Rectal smooth muscle tissue (tissue), 1 donor: ENCODE measurements at regions not wholly inside any gene's neighbourhood (a gene's known extent, or its start where the extent isn't known, plus 50 kb on each side); places are given as distances from the start of the nearest gene placed in this dataset.
"Not testable (repeated sequence)": the region's sequence is repeated elsewhere in the genome, so short reads cannot be mapped to it uniquely, and the experiment has no call there.

Experiments used
- H3K27ac ChIP-seq: one replicate; pipeline ENCODE4 v1.7.0; 2013; ENCODE audit warnings: low read depth, low read length, inconsistent platforms
- H3K27me3 ChIP-seq: one replicate; pipeline ENCODE4 v1.7.0; 2013; ENCODE audit warnings: low read length; ENCODE audit not compliant: control insufficient read depth, insufficient read depth
- H3K36me3 ChIP-seq: one replicate; pipeline ENCODE4 v1.7.0; 2013; ENCODE audit warnings: low read length; ENCODE audit not compliant: control insufficient read depth, insufficient read depth
- H3K4me1 ChIP-seq: one replicate; pipeline ENCODE4 v1.7.0; 2013; ENCODE audit warnings: low read length; ENCODE audit not compliant: control insufficient read depth, insufficient read depth
- H3K4me3 ChIP-seq: one replicate; pipeline ENCODE4 v1.7.0; 2013; ENCODE audit warnings: low read length
- H3K9ac ChIP-seq: one replicate; pipeline ENCODE4 v1.7.0; 2013; ENCODE audit warnings: low read length

DNA sequence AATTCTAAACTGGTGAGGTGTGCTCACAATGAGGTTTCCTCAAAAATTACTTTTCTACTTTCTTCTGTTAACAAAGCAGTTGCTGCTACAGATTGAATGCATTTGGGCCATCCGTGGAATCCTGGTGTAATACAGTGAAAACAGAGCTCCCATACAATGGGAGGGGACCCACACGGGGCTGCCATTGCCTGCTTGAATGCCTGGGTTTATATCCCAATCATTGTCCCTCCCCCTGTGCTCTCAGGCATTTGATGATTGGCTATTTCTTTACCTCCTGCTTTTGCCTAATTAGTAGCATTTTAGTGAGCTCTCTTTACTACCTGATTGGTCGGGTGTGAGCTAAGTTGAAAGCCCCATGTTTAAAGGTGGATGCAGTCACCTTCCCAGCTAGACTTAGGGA, 52.9 kb upstream of the CSF1 start:
- H3K27me3 ChIP-seq, H3K9ac ChIP-seq, H3K4me3 ChIP-seq, H3K27ac ChIP-seq, H3K36me3 ChIP-seq, H3K4me1 ChIP-seq: not testable (repeated sequence)

DNA sequence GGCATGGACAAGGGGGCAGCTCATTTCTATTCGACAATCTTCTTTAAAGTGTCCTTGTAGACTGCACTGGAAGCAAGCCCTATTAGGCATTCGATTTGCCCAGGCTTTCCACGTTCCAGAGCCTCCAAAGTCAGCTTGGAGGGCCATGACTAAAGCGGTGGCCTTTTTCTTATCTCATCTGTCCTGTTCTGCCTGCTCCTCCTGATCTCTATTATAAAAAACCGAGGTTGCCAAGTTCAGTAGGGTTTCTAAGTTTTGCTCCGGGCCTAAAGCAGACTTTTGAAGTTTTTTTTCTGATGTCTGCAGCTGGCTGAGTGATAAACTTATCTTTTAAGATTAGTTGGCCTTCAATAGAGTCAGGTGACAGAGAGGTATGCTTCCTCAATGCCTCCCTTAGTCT, 54.7 kb upstream of the CSF1 start:
- not testable (repeated sequence) for H3K4me3 ChIP-seq, H3K36me3 ChIP-seq, H3K9ac ChIP-seq, H3K27me3 ChIP-seq, H3K4me1 ChIP-seq, H3K27ac ChIP-seq

DNA sequence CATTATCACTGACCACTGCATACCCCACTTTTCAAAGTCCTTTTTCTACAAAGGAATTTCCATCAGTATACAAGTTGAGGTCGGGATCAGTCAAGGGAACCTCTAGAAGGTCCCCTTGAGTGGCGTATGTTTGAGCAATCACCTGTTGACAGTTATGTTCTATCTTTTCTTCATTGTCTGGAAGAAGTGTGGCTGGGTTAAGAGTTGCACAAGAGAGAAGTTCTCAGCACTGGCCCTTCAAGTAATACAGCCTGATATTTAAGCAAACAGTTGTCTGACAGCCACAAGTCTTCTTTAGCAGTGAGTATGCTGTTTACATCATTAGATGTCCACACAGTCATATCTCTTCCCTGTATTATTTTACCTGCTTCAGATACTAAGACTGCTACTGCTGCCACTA, 56.7 kb upstream of the CSF1 start:
- not testable (repeated sequence) for H3K36me3 ChIP-seq, H3K9ac ChIP-seq, H3K4me1 ChIP-seq, H3K4me3 ChIP-seq, H3K27me3 ChIP-seq, H3K27ac ChIP-seq

DNA sequence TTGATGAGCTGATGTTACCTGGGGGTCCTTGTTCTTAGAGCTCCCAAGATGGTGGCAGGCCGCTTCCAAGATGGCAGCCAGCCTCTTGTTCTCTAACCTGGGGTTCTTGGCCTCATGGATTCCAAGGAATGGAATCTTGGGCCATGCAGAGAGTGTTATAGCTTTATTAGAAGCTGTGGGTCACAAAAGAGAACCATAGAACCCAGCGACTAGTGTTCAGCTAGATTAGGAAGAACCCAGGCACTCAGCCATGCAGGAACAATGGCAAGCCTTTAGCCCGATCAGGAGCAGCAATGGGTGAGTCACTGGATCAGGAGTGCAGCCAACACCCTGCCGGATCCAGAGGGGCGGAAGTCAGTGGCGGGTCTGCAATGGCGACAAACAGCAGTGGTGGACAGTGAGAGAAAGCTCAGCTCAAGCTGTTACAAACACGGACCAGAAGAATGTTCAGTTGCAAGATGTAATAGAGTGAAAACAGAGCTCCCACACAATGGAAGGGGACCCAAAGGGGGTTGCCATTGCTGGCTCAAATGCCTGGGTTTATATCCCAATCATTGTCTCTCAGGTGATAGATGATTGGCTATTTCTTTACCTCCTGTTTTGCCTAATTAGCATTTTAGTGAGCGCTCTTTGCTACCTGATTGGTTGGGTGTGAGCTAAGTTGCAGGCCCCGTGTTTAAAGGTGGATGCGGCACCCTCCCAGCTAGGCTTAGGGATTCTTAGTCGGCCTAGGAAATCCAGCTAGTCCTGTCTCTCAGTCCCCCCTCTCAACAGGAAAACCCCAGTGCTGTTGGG, 58.2 kb upstream of the CSF1 start:
- not testable (repeated sequence) for H3K27me3 ChIP-seq, H3K9ac ChIP-seq, H3K27ac ChIP-seq, H3K36me3 ChIP-seq, H3K4me3 ChIP-seq, H3K4me1 ChIP-seq

DNA sequence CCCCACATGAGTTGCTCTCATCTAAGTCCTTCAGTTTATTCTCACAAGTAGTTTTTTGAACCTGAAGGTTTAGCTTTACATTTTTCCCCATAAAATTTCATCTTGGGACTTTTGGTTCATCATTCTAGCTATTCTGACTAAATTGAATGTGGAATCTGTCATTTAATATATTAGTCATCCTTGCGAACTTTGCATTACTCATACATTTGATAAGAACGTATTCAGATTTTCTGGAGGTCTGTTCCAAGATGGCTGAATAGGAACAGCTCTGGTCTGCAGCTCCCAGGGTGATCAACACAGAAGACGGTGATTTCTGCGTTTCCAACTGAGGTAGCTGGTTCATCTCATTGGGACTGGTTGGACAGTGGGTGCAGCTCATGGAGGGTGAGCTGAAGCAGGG, 59.8 kb upstream of the CSF1 start:
- H3K27me3 ChIP-seq: no peaks in the 10 kb centered on the region
- H3K36me3 ChIP-seq: no peaks in the 10 kb centered on the region
- no peak overlapping the region for H3K4me3 ChIP-seq
- no peak overlapping the region for H3K9ac ChIP-seq
- no peak overlapping the region for H3K27ac ChIP-seq
- no peaks in the 10 kb centered on the region for H3K4me1 ChIP-seq

DNA sequence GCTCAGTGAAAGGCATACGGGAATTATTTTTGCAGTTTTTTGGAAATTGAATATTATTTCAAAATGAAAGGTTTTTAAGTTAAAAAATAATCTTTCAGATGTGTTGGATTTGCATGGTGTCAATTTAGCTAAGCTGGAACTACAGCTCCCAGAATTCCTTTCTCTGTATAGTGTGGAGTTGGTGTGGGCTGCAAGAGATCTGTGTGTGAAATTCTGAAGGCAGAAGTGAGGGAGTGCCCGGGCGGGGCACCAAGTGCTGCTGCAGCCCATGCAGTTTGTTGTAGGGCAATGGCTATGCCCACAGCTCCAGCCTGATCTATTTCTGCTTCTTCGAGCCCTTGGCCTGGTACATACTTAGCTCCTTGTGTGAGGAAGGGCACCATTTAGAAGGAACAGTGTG, 60.5 kb upstream of the CSF1 start:
- Histone ChIP-seq H3K27ac (no peak overlapping the region), H3K4me1 (no peaks in the 10 kb centered on the region), H3K36me3 (no peaks in the 10 kb centered on the region), H3K9ac (no peak overlapping the region), H3K27me3 (no peaks in the 10 kb centered on the region), H3K4me3 (no peak overlapping the region)

DNA sequence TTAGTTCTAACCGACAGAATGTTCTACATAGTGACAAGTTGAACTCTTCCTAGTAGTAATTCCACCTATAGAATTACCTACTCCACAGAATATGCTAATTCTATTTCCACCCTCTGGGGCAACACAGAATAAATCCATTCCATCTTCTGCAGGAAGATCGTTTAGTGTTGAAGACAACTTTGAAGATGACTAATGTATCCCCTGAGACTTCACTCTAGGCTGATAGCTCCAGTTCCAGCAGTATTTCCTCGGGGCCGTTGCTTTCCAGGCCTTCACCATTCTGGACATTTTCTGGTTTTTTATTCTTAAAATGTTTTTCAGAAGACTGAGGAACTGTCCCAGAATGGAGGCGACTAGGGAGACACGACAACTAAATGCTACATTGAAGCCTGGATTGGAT, 61.0 kb upstream of the CSF1 start:
- Histone ChIP-seq H3K4me1 (no peaks in the 10 kb centered on the region), H3K36me3 (no peaks in the 10 kb centered on the region), H3K27me3 (no peaks in the 10 kb centered on the region), H3K27ac (no peak overlapping the region), H3K9ac (no peak overlapping the region), H3K4me3 (no peak overlapping the region)

DNA sequence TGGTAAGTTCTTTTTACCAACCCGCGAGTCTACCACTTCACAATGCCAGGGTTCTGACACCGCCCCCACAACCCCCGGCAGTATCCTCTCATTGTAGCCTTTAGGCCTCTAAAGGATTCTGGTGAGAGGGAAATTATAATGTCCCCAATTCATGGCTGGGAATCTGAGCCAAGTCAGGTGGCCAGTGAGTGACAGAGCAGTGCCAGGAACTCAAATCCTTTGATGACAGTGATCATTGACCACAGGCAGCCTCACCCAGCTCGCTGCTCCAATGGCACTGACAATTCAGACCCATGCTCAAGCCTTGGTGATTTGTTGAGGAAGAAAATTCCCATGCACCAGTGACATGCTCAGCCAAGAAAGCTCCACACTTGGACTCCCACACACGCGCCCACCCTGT, 63.4 kb upstream of the CSF1 start:
- H3K36me3 ChIP-seq: no peaks in the 10 kb centered on the region
- no peak overlapping the region for H3K27ac ChIP-seq
- H3K9ac ChIP-seq: no peak overlapping the region
- no peaks in the 10 kb centered on the region for H3K4me1 ChIP-seq
- H3K27me3 ChIP-seq: no peaks in the 10 kb centered on the region
- H3K4me3 ChIP-seq: no peak overlapping the region

DNA sequence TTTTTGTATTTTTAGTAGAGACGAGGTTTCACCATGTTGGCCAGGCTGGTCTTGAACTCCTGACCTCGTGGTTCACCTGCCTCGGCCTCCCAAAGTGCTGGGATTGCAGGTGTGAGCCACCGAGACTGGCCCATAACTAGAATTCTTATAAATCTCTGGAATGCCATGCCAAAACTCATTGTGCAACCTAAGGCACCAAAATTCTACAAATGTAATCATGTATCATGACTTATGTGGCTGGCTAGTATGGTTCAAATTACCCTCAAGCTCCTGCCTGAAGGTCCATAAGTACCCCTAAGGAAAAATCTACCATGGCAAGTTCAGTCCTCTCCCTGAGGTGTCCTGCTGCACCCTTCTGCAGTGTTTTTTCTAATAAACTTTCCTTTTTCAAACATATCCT, 63.8 kb upstream of the CSF1 start:
- Histone ChIP-seq H3K4me3 (no peak overlapping the region), H3K9ac (no peak overlapping the region), H3K27ac (no peak overlapping the region), H3K36me3 (no peaks in the 10 kb centered on the region), H3K4me1 (no peaks in the 10 kb centered on the region), H3K27me3 (no peaks in the 10 kb centered on the region)

DNA sequence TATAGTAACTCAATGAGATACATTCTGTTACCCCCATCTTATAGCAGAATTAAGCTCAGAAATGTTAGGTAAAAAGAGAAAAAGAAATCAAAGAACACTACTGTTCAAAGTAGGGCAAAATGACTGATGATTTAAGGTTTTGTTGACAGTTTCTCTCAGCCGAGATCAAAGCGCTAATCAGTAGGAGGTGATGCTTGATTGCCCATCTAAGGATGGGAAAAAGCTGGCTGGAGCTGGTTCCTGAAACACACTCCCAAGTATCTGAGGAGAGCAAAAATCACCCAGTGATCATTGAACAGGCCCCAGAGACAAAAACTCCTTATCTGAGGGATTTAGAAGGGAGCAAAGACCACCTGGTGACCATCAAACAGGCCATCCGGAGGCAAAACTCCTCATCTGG, 64.5 kb upstream of the CSF1 start:
- H3K4me3 ChIP-seq: no peak overlapping the region

DNA sequence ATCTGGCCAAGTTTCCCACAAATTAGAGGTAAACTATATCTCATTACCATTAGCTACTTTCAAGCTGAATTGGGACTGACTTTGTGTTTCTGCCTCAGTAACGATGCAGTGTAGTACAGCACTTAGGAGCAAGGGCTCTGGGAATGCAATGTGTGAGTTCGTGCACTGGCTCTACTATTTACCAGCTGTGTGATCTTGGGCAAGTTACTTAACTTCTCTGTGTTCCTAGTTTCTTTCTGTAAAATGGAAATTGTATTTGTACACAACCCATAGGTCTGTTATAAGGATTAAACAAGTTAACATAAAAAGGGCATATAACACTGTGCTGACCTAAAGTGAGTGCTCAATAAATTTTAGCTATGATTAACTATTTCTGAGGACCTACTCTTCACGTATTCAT, 65.0 kb upstream of the CSF1 start:
- Histone ChIP-seq H3K4me3 (no peak overlapping the region), H3K27me3 (no peaks in the 10 kb centered on the region), H3K4me1 (no peaks in the 10 kb centered on the region), H3K36me3 (no peaks in the 10 kb centered on the region), H3K9ac (no peak overlapping the region), H3K27ac (no peak overlapping the region)

More for the DNA sequence above, 64.5 kb upstream of the CSF1 start:
- Histone ChIP-seq H3K27me3 (no peaks in the 10 kb centered on the region), H3K36me3 (no peaks in the 10 kb centered on the region), H3K9ac (no peak overlapping the region), H3K27ac (no peak overlapping the region), H3K4me1 (no peaks in the 10 kb centered on the region)

DNA sequence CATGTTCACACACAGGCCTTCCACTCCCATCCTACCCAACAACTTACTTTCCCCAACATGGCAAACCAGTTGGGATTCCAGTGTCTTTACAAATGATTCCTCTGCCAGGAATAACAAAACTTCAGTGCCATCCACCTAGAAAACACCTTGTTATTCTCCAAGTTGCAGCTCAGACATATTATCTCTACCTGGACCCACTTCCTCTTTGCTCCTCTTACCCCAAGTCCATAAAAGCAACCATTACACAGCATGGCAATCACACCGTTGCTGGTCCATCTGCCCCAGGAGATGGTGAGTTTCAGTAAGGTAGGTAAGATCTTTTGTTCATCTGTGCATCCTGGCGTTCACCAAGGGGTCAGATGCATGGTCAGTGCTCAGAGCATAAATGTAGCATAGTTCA, 66.0 kb upstream of the CSF1 start:
- Histone ChIP-seq H3K4me3 (no peak overlapping the region), H3K27me3 (no peaks in the 10 kb centered on the region), H3K4me1 (no peaks in the 10 kb centered on the region), H3K36me3 (no peaks in the 10 kb centered on the region), H3K9ac (no peak overlapping the region), H3K27ac (no peak overlapping the region)

DNA sequence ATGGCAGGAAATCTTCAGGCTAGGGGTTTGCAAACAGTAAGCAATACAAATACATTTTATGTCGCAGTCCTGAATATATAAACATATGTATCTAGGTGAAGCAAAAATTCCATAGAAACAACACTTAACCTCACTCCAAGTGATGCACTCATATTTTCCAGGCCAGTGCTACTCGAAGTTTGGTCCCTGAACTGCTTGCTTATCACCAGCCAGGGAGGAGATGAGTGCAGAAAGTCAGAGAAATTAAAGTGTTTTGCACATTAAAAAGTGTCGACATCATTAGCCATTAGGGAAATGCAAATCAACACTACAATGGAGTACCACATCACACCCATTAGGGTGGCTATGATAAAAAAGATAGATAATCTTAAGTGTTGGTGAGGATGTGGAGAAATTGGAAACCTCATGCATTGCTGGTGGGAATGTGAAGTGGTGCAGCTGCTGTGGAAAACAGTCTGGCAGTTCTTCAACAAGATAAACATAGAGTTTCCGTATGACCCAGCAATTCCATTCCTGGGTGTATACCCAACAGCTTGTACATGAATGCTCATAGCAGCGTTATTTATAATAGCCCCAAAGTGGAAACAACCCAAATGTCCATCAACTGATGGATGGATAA, 70.5 kb upstream of the CSF1 start:
- Histone ChIP-seq H3K27me3 (no peaks in the 10 kb centered on the region), H3K36me3 (no peaks in the 10 kb centered on the region), H3K27ac (no peak overlapping the region), H3K4me1 (no peaks in the 10 kb centered on the region), H3K4me3 (no peak overlapping the region), H3K9ac (no peak overlapping the region)
